ENCODE measurements at regions not wholly inside any gene's neighbourhood (a gene's known extent, or its start where the extent isn't known, plus 50 kb on each side); places are given as distances from the start of the nearest gene placed in this dataset.
"Not testable (repeated sequence)": the region's sequence is repeated elsewhere in the genome, so short reads cannot be mapped to it uniquely, and the experiment has no call there.

DNA sequence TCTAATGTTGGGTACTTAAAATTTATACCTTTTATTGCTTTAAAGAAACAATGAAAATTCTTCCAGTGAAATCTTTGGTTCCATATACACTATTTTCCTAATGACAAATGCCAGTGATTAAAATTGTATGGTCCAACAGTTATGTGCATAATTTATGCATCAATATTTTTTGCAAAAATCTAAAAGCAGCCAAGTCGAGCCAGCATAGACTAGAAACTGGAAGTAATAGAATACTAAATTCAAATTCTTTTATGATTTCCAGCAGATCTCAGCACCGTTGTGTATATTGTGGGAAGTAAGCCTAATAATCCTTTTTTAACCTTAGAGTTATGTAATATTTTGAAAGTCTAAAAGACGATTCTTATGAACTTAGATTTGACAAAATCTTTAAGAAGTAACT lies 652.0 kb upstream of the GOLIM4 start:
- no peak for DNase-seq

DNA sequence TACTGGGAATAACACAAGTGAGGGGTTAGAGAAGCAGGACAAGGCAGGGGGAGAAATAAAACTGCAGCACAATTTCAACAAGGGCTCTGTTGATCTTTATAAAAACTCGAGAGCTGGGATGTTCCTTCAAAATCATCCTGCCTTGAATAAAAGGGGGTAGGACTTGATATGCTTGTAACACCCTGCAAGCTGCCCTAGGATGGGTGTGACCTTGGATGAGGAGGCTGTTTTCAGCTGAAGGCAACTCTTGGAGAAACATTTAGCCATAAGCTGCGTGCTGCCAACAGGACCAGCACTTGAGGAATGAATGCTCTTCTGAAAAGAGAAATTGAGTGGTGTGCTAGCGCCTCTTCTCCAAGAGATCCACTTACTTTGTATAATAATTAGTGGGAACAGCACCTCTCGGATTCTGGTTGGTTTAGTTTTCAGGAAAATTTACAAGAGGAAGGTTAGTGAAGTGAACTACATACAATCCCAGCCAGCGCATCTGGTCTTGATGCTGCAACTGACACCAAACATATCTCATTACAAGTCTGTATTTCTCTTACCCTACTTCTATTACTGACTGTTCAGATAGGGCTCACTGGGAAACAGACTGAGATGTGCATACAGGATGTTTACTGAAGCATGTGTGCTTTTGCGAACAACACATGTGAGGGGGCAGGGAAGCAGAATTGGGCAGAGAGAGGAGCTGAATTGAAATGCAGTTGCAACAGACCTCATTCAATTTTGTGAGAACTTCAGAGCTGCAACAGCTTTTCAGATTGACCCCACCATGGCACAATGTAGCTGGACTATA lies 643.0 kb upstream of the GOLIM4 start:
- no peak for DNase-seq

DNA sequence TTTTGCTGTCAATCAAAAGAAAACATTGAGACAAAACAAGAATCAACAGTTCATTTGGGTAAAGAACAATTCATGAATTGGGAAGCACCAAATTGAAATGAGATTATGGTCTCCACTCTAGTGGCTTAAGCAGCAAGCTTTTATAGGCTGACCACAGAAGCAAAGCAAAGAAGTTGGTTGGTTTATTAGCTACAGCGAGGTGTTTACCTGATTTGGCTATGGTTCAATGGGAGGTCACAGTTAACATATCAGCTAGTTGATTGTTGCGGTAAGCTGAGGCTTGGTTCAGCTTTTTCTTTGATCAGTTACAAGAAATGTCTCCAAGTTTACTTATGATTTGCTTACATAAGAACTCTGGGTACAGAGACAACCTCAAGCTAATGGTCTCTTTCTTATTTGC lies 640.5 kb upstream of the GOLIM4 start:
- DNase-seq = no peak

DNA sequence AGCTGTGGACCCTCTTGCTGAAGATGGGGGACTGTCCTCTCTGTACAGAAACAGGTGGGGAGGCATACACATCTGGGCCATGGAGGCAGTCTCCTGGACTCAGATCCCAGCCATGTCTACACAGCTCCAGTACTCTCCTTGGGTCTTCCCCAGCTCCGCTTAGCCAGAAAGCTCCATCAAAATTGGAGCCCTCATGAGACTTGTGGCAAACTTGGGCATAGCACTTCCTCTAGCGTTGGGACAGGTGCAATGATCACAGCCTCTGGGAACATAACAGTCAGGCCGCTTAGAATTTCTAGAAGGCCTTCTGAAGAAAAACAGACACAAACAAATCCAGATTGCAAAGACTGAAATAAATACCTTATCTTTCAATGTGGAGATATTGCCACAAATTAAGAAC lies 634.3 kb upstream of the GOLIM4 start:
- no peak for DNase-seq

DNA sequence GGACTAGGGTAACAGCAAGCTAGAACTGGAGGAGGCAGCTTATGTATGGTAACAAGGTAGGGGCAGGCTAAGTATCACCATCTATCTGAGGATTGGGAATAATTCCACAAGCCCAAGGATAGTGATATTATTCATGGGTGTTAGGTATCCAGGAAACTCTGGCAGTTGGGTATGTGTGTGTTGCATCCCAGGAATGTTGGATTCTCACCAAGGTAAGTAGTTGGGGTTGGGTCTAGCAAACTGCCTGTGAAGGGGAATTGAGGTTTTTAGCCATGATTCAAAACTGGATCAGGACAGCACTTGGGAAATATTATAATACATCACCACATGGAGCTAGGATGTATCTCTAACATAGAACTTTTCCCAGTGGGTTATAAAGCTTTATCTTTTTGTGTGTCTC lies 626.4 kb upstream of the GOLIM4 start:
- DNase-seq = no peak

DNA sequence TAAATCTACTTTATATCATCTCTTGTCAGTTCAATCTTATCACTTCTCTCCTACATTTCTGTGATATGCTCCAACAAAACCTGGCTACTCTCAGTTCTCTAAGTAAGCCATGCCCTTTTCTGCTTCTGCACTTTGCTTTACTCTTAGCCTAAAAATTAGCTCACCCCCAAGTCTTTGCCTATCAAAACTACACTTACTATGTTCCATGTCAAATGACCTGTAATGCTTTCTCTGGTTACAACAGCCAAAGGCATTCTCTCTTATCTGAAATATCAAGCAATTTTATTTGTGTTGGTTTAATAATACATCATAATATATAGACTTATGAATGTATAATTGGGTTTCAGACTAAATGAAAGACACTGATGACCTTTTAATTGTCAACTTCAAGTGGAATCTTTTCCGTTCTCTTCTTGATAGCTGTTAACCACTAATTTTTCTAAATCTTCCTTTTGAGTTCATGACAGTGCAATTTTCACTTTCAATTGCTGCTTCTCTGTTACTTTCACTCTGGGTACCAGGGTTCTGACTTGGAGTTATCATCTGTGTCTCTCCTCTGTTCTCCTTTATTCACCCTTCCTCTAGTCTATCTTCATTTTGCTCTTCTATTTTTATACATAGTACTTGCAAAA lies 619.0 kb upstream of the GOLIM4 start:
- DNase-seq = no peak

DNA sequence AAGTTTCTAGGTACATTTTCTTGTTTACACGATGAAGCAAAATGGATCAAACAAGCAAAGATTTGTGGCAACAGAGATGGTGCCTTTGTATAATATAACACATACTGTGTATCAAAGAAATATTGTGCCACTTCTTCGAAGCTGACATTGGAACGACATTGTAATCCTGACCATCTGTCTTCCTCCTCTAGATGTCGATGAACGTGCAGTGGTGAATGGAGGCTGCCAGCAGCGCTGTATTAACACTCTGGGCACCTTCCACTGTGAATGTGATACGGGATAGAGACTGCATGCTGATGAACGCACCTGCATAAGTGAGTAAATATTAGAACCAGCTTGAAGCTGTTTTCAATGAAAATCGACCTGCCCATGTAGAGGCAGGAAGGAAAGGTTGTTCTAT lies 613.3 kb upstream of the GOLIM4 start:
- no peak for DNase-seq

DNA sequence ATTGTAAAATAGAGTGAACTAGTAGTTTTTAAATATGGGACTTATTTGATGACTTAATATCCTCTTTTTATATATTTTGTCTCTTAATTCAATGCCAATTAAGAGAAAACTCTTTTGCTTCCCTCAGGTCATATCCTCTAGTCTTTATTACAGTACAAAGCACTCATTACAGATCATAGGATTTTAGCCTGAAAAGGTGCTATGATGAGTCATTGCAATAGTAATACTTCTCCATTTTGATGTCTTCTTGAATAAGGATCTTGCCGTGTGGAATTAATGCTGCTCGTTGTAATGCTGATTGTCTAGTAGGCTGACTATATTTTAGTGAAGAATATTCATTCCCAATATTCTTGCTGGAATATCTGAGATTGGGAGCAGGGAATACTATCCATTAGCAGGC lies 612.2 kb upstream of the GOLIM4 start:
- DNase-seq = no peak

DNA sequence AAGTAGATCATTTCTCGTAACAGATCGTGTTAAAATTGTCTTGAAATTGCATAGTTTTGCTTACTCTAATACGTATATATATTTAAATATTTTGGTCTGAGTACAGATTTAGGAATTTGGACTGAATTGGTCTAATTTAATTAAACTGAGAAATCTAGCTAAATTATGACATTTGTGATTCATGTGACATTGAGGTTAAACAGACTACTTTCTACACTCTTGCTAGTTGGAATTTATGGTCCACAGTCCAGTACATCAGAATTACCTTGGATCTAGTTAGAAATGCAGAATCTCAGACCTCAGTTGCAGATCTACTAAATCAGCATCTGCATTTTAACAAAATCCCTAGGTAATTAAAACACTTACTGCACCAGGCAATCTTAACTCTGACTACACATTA lies 609.7 kb upstream of the GOLIM4 start:
- DNase-seq = no peak

DNA sequence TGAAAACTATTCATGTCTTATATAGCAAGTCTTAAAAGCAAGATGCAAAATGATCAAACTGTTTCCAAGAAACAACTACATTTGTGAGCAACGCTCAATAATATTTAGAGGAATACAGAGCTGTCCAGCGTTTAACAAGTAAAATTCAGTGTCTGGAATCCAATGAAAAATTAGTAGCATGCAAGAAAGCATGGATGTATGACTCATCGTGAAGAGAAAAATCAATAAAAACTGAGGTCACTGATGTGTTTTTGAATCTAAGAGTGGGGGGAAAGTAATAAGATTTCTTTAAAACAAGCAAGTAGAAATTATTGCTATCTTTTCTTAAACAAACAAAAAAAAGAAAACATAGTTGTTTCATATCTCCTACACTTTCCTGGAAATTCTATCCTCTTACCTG lies 600.3 kb upstream of the GOLIM4 start:
- no peak for DNase-seq

DNA sequence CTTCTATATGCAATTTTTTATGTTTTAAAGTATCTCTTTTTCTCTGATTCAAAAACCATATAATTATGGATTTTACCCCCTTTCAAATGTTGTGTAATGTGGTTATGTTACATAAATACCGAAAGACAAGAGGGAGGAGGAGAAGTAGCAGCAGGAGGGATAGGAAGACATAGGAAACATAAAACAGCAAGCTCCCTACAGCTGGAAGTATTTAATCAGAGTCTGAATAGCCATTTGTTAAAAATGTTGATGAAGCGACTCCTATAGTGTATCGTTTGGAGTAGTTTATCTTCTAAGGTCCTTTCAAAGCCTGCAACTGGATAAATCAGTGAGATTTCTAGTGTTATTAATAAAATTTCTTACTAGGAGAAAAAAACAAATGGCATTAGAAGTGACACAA lies 598.1 kb upstream of the GOLIM4 start:
- no peak for DNase-seq

DNA sequence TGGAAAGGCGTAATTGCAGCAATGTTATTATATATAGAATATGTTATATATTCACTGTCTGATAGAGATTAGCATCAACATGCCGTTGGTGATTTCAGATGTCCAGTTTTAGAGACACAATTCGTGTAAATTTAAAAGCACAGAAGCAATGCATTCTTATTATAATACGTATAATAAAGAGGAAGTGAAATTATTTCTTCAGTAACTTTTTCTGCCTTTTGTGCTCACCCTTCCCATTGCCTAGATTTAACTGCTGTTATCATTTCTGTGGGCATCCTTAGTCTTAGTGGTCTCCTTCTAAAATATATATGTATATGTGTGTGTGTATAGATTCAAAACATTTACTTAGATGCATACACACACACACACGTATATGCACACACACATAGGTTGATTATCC lies 592.5 kb upstream of the GOLIM4 start:
- no peak for DNase-seq

DNA sequence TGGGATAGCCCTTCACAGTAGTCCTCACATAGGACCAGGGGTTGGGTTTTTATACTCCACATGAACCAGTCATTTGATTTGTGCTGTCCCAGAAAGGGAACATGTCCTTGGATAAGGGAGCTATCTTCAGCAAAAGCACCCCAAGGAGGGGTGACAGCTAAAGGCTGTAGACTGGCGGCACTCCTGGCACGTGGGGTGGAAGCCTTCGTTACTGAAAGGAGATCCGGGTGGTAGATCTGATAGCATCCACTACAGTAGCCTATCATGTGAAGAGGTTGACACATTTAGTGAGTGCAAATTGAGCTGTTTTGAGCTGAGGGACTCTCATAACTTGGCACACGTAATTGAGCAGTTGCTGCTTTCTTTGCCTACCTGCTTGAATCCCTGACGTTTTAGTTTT lies 588.8 kb upstream of the GOLIM4 start:
- no peak for DNase-seq

DNA sequence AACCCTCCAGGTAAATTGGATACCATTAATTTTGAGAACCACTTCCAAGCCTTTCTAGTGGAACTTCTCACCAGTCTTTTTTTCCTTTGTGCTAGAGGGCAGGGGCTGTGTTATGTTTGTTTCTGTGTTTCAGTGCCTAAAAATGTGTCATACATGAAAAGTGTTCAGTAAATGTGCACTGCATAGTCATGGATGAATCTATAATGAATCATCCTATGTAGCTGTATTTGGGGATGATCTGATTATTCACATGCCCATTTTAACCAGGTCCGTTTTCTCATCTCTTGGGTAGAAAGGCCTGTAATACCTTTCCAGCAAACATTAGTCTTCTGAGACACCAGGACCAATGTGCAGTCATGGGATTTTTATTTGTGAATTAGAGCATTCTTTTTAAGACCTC lies 583.0 kb upstream of the GOLIM4 start:
- no peak for DNase-seq

DNA sequence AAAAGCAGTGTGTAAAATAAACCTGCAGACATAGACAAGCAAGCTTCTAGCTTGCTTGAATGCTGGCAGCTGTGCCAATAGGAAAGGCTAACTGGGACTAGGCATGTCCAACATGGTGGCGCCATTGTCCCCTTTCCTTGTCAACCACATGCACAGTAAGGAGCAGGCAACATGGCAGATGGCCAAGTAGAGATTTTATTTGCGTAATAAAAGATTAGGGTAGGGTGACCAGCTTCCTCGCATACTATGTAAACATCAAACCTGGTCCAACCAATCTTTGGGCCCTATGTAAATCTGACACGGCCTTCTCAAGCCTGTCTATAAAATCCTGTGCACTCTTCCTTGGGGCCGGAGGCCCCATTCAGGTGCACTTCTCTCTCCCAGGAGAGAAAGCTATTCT lies 575.4 kb upstream of the GOLIM4 start:
- DNase-seq = no peak

DNA sequence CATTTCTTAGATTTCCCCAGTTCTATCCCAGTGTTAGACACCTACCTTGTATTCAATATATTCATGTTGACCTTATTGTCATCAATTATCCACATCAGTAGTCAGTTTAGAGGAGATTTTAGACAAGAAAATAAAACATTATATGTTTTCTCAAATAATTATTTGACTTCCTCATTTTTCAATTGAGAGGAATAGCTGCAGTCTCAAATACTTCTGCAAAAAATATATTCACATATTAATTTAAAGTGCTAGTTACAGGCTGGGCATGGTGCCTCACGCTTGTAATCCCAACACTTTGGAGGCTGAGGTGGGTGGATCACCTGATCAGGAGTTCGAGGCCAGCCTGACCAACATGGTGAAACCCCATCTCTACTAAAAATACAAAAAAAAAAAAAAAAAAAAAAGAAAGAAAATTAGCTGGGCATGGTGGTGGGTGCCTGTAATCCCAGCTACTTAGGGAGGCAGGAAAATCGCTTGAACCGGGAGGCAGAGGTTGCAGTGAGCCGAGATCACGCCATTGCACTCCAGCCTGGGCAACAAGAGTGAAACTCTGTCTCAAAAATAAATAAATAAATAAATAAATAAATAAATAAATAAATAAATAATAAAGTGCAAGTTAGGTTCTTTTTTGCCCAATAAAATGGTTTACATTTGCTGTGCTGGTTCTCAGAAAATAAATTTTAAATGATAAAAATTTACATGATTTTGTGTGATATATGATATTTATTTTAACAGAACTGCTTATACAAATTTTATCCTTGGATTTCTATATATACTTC lies 565.3 kb upstream of the GOLIM4 start:
- DNase-seq = not testable (repeated sequence)

DNA sequence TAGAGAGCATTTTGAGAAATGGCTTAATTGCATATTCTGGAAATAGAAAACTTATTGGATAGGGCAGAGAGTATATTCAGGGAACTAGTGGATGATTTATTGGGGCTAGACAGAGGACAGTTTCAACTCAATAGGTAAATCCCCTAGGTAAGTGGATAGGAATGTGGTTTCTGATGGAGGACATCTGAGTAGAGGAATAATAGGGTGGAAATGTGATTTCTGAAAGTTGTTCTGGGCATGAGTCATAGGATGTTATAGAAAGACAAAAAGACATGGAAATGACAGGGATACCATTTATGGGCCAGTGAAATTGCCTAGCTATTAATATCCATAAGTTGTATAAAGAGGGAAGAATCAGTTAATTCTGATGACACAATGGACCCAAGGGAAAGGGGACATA lies 563.3 kb upstream of the GOLIM4 start:
- no peak for DNase-seq

DNA sequence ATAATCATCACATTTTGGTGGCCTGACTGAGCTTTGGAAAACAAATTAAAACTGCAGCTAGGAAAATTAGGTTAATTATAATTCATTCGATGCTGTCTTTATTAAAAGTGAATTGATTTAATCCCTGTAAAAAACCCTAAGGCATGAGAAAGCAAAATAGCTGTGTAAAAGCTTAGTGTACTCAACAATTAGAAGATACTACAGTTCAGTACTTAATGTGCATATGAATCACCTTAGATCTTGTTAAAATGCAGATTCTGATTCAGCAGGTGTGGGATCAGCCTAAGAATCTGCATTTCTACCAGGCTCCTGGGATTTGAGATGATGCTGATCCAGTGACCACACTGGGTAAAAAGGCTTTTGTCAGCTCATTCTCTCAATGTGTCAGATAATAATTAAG lies 559.9 kb upstream of the GOLIM4 start:
- DNase-seq = no peak

DNA sequence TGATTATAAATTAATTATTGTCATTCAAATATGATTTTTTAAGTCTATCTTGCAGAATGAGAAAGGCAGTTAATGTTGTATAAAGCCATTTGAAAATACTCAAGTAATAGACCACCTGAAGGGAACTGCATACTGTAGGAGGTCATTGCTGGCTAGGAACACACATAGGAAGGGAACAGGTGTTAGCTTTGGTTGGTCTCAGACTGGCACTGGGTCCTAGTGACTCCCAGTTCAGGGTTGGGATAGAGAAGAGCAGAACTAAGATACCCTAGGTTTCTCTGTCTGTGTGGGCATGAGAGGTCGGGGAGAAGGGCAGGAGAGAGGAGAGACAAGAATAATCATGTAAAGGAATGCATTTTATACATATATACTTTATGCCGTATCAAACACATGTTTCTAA lies 559.0 kb upstream of the GOLIM4 start:
- DNase-seq = no peak

DNA sequence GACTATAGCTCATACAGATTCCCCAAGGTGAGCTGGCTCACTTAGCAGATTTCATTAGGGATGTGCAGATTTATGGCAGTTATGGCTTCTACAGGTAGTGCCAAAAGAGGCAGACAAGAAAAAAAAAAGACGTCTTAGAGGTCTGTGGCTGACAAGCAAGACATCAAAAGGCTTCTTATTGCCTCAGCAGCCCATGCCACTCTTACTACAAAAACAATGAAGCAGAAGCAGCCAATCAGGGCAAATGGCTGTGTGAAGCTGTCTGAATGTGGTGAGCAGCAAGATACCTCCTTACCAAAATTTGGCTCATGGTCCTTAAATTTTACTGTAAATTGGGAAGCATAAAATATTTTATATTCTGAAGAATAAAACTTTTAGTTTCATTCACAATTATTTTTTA lies 557.5 kb upstream of the GOLIM4 start:
- DNase-seq = no peak

DNA sequence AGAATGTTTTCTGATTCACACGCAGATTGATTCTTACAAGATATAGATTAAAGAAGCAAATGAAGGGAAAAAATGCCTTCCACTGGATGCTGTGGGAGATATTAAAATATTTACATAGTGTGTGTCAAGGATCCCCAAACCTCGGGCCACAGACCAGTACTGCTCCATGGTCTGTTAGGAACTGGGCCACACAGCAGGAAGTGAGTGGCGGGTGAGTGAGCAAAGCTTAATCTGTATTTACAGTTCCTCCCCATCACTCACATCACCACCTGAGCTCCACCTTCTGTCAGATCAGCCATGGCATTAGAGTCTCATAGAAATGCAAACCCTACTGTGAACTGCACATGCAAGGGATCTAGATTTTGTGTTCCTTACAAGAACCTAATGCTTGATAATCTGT lies 552.6 kb upstream of the GOLIM4 start:
- DNase-seq = no peak

DNA sequence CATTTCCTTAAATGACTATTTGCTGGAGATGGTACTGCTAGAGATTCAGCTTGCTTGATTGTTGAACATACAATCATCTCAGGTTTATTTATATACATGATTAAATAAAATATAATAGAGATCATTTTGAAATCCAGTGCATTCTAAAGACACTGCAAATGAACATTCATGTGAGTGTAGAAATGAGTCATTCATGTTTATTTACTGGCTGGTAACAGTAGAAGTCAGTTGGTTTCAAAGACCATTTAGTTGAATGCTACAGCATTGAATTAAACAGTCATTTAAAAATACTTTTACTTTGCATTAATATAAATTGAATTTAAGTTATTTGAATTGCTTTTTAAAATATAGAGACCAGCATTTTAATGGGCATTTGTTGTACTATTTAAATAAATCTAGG lies 551.9 kb upstream of the GOLIM4 start:
- DNase-seq = no peak

DNA sequence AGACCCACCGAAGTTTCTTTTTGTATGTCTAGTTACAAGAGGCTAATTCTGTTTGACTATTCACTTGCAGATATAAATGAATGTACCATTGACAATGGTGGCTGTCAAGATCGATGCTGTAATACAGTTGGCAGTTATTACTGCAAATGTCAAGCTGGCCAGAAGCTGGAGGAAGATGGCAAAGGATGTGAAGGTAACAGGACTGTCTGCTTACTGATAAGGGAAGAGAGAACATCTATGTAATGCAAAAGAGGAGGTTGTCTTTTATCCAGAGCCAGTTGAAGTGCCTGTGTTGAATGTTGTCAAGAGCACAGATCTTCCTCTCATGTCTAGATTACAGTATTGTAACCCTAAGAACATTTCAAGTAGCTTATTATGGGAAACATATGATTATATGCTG lies 549.5 kb upstream of the GOLIM4 start:
- DNase-seq = no peak

DNA sequence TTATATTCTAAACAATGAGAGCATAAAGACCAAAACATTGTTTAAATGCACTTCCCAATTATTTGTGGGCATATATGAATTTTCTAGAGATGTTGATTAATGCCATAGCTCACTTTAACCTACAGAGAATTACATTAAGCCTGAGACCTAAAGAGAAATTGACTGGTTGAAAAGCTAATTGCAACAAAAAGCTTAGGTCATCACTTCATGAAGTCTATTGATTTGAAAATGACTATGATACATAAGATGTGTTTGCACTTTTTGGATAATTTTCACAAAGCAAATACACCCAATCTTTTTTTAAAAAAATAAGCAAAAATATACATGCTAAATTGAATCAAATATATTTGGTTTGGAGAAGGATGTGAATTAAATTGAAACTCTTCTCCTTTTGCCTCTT lies 532.8 kb upstream of the GOLIM4 start:
- DNase-seq = no peak
